Esophagus muscularis mucosa (tissue), 3 donors: ENCODE measurements at regions not wholly inside any gene's neighbourhood (a gene's known extent, or its start where the extent isn't known, plus 50 kb on each side); places are given as distances from the start of the nearest gene placed in this dataset.

Experiments used
- EP300 ChIP-seq: sonication (generic); formaldehyde crosslinking; IDR thresholded peaks from one replicate; pipeline ENCODE4 v1.6.1; 2017; ENCODE audit warnings: antibody characterized with exemption
- TF ChIP-seq, protein P1 (sequence below), 3 experiments: fragments of 200-600 bp in 2 of 3; fragments of 450-650 bp in 1 of 3; sonication (generic) in 2 of 3; IDR thresholded peaks; one replicate each; pipeline ENCODE4 v1.5.1; 2017 to 2019; ENCODE audit warnings: antibody characterized with exemption in 3 of 3, mild to moderate bottlenecking in 2 of 3, moderate library complexity in 1 of 3

DNA sequence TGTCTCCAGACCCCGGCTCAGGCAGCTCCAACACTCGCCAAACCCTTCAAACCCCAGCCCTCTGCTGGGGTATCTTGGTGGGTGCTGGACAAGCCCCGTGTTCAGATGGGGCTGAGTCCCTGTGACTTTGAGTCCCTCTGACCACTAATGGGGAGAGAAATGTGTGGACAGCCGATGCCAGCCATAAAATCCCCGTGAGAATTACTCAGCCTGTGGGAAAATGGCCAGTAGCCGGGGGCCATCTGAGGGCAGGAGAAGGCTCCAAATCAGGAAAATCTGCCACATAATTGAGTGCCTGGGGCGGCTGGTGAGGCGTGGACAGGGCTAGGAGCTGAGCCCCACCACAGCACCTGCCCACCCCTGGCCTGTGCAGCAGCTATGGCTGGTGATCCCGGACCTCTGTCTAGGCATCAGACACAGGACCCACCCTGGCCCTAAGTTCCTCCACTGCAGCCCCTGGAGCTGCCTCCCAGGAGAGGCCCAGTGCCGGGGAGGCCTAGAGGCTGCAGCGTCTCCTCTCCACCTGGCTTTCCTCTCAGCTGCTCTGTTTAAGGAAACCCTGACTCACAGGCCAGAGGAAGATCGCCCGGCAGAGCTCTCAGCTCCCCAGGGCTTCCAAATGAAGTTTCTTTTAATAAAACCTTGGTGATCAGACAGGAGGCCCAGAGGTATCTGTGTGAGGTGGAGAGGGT is 53.7 kb upstream of the SLCO4A1 start:
- TF ChIP-seq, protein P1, sequence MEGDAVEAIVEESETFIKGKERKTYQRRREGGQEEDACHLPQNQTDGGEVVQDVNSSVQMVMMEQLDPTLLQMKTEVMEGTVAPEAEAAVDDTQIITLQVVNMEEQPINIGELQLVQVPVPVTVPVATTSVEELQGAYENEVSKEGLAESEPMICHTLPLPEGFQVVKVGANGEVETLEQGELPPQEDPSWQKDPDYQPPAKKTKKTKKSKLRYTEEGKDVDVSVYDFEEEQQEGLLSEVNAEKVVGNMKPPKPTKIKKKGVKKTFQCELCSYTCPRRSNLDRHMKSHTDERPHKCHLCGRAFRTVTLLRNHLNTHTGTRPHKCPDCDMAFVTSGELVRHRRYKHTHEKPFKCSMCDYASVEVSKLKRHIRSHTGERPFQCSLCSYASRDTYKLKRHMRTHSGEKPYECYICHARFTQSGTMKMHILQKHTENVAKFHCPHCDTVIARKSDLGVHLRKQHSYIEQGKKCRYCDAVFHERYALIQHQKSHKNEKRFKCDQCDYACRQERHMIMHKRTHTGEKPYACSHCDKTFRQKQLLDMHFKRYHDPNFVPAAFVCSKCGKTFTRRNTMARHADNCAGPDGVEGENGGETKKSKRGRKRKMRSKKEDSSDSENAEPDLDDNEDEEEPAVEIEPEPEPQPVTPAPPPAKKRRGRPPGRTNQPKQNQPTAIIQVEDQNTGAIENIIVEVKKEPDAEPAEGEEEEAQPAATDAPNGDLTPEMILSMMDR (IDR thresholded peaks at IDR 0.05), result no peak
- TF ChIP-seq EP300, result no peak
